Body of pancreas (tissue), 4 donors: ENCODE measurements at regions not wholly inside any gene's neighbourhood (a gene's known extent, or its start where the extent isn't known, plus 50 kb on each side); places are given as distances from the start of the nearest gene placed in this dataset.

Source experiments
- POLR2A ChIP-seq, 3 donors: fragments of 450-650 bp; IDR thresholded peaks; one replicate each; pipeline ENCODE4 v1.6.1; 2016; ENCODE audit warnings: antibody characterized with exemption in 3 of 3, mild to moderate bottlenecking in 2 of 3
- TF ChIP-seq, protein P1 (sequence below), 7 experiments: fragments of 450-650 bp in 4 of 7; fragments of 200-600 bp in 3 of 7; sonication (generic) in 3 of 7; IDR thresholded peaks; one replicate each; pipeline ENCODE4 v1.5.1; 2016 to 2019; ENCODE audit warnings: antibody characterized with exemption in 7 of 7

DNA sequence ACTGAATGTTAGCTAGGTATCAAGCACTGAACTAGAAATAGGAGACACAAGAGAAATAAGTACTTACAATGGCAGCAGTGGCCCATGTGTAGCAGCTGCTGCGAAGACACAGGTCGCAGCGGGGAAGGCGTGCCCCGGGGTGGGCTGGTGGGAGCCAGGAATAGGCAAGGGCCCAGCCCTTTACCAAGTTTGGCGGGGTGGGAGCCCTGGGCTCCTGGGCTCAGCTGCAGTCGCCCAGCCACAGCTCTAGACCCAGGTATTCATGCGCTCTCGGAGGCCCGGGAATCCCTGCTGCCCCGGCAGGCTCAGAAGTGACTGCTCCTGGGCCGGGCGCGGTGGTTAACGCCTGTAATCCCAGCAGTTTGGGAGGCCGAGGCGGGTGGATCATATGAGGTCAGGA lies 1287.3 kb downstream of the CNTNAP5 start:
- no peak for TF ChIP-seq POLR2A (IDR thresholded peaks at IDR 0.05)
- TF ChIP-seq, protein P1, sequence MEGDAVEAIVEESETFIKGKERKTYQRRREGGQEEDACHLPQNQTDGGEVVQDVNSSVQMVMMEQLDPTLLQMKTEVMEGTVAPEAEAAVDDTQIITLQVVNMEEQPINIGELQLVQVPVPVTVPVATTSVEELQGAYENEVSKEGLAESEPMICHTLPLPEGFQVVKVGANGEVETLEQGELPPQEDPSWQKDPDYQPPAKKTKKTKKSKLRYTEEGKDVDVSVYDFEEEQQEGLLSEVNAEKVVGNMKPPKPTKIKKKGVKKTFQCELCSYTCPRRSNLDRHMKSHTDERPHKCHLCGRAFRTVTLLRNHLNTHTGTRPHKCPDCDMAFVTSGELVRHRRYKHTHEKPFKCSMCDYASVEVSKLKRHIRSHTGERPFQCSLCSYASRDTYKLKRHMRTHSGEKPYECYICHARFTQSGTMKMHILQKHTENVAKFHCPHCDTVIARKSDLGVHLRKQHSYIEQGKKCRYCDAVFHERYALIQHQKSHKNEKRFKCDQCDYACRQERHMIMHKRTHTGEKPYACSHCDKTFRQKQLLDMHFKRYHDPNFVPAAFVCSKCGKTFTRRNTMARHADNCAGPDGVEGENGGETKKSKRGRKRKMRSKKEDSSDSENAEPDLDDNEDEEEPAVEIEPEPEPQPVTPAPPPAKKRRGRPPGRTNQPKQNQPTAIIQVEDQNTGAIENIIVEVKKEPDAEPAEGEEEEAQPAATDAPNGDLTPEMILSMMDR (IDR thresholded peaks at IDR 0.05) = no peak
